8988T (cell line): ENCODE measurements at regions not wholly inside any gene's neighbourhood (a gene's known extent, or its start where the extent isn't known, plus 50 kb on each side); places are given as distances from the start of the nearest gene placed in this dataset.
"Not testable (repeated sequence)": the region's sequence is repeated elsewhere in the genome, so short reads cannot be mapped to it uniquely, and the experiment has no call there.

ENCODE experiments used
- DNase-seq: peaks from one replicate; pipeline ENCODE4 v3.0.0; 2011

DNA sequence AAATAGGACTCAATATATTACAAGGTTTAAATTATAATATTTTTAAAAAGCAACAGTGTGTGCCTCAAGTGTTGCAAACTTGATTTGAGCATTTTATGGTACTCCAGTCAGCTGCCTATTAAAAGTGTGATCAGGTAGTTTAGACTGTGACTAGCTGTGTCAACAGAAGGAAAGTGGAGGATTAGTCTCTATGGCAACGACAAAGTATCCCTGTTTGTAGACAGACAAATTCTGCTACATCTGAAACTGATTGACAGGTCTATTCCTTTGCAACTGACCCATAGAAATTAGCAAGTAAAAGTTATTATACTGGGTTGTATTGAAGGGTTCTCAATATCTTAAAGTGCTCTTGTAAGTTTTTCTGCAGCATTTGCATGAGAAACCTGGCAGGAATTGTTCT, 249.8 kb upstream of the ARRDC3 start:
- no peak for DNase-seq

DNA sequence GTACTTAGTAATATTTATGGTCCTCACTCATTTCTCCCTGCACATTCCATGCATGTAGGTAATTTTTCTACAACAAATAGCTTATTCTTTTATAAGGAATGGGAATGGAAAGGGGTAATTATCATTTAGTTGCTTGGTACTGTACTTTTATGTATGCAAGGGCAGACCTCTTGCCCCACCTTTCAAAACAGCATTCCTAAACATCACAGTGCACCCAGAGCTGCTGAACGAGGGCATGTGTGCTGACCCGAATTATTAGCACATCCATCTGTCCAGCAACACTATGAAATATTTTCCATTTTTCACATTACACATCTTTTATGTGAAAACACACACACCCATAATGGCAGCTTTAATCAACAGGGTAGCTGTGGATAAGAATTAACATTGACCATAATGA, 228.6 kb upstream of the ARRDC3 start:
- DNase-seq: no peak

DNA sequence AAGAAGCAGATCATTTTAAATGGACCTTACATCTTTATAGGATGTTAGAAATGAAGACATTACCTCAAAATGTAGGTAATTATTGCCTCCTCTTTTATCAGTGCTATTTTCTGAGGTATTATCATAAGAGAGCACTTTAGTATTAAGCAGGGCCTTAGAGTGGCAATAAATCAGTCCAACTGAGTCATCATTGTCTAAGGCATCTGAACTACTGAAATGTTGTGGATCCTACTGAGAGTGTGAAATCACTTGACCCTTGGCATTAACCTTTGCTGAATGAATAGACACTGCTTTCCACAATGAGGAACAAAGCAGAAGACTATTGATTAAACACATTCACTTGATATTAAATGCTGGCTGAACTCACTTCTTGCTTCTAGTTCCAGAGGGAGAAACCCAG, 224.6 kb upstream of the ARRDC3 start:
- DNase-seq: no peak

DNA sequence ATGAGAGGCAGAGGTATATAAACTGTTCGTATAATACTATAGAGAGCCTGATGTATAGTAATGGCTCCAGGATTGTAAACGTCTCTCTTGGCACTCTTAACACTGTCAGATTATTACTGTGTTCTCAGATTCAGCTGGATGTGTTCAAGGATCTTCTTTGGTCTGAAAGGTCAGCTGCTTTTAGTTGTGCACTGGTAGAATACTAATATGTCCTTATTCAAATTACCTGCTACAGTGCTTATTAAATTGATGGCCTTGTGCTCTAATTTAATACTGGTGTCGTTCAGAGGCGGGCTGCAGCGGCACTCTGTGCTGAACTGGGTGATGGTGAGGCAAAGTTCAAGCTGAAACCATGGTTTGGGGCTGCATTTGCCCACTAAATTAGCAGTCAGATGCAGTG, 216.7 kb upstream of the ARRDC3 start:
- DNase-seq: no peak

DNA sequence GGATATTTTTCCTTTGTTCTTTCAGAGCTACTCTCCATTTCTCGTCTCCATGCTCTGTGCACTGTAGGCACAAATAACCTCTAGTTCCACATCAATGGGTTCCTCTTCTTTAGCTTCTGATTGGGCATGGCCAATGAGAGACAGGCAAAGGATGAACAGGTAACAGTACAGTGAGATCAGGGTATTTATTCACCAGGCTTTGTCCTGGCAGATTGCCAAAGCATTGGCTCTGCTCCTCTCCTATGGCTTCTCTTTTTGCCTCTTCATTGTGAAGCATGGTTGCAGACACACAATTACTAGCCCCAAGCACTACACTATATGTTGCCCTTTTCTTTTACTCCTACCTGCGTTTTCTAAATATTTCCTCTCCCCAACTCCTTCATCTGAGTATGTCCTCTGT, 215.1 kb upstream of the ARRDC3 start:
- DNase-seq: no peak

DNA sequence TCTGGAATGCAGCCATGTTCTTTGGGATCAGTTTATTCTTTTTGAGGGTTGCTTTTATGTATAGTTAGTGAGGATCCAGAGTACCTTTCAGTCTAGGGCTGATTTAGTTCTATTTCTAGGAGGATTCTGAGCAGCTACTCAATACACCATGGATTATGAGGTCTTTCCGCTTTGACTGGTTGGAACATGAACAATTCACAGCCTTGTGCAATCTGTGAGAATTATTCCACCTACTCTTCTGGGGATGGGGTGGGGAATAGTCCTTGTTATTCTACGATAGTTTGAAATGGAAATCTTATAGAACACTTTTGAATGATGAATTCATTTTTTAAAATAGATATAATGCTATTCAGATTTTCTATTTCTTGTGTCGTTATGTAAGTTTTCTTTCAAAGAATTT, 212.3 kb upstream of the ARRDC3 start:
- DNase-seq: no peak

DNA sequence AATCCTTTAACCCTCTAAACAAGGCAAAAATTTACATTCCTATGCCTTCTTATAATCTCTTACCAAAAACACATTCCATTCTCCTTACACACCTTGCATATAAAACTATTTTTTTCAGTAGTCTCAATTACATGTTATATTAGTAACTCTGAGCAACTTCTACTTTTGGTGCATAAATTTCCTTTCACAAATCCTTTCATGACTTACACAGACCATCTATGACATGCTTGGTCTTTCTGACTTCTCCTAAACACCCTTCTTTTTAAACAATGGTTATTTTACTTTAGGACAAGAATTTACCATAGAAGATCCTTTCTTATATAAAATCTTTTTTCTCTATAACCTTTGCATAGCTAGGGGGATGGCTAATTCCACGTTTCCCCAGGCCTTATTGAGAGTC, 208.0 kb upstream of the ARRDC3 start:
- no peak for DNase-seq

DNA sequence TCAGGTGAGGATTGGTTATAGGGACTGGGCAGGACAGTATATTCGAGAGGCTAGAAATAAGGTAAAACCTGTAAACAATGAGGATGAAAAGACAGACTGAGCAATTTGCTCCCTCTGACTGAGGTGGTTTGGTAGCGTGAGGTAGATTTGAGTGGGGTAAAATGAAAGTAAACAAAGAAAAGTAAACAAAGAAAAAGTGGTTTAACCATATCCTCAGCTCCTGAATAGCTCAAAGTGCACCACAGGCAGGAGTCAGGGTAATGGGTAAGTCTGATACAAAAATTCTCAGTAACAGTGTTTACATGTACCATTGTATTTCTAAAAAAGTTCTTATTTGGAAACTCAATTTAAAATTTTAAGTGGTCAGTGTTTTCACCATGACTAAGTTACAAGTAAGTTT, 203.1 kb upstream of the ARRDC3 start:
- no peak for DNase-seq

DNA sequence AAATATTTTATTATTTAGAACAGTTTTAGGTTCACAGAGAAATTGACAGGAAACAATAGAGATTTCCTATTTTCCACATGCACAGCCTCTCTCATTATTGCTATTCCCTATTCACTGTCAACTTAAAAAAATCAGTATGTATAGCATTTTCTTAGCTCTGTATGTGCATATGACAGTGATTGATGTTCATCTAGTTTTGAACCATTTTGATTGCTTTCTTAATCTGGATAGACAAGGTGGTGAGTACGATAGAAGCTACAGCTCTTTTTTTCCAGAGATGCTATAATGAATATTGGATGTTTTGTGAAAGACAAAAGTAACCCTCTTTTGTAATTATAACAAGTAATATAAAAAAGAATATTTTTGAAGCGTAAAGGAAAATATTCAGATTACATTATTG, 201.2 kb upstream of the ARRDC3 start:
- no peak for DNase-seq

DNA sequence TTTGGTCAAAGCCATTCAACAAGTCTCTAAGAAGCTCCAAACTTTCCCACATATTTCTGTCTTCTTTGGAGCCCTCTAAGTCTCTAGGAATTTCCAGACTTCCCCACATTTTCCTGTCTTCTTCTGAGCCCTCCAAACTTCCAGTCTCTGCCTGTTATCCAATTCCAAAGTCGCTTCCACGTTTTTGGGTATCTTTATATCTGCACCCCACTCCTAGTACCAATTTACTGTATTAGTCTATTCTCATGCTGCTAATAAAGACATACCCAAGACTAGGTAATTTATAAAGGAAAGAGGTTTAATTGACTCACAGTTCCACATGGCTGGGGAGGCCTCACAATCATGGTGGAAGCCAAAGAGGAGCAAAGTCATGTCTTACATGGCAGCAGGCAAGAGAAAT, 182.9 kb upstream of the ARRDC3 start:
- not testable (repeated sequence) for DNase-seq

DNA sequence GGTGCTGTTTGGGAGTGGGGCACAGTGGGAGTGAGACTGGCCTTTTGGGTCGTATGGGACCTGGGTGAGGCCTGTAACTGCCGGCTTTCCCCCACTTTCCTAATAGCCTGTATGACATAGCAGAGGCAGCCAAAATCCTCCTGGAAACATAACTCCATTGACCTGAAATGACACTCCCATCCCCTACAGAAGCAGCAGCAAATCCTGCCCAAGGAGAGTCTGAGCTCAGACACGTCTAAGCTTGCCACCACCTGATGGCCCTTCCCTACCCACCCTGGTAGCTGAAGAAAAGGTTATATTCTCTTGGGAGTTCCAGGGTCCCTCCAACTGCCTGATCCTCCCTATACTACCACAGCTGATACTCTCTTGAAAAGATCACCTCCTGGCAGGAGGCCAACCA, 179.8 kb upstream of the ARRDC3 start:
- no peak for DNase-seq

DNA sequence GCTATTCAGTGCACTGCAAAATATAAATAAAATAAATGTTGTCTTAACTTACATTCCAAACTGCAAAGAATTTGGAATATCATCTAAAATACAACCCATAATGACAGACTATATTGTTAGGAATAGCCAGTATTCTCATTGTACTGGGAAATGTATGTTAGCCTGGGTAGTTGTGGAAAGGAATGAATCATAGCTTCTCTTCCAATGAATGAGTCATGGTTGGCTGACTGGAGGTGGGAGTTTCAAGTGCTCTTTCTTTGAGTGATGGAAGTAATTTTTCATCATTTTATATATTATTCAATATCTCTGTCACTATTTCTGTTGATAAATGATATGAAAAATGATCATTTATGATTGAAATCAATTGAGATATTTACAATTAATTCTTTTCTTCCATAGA, 158.6 kb upstream of the ARRDC3 start:
- no peak for DNase-seq

DNA sequence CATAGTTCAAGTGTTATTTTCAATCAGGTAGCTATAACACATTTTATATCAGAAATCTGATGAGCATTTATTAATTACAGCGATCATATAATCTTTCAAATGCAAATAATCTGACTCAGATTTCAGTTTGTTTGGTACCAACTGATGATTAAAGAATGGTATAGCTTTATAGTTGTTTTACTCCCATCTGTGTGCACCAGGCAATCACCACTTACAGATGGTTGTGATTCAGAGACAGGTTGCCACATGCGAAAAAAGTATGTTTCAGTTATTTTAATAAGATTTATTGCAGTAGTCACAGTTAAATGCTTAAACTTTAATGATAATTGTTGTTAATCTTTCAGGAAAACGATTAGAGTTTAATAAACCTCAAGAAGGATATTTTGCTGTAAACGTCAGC, 155.1 kb upstream of the ARRDC3 start:
- DNase-seq: no peak

DNA sequence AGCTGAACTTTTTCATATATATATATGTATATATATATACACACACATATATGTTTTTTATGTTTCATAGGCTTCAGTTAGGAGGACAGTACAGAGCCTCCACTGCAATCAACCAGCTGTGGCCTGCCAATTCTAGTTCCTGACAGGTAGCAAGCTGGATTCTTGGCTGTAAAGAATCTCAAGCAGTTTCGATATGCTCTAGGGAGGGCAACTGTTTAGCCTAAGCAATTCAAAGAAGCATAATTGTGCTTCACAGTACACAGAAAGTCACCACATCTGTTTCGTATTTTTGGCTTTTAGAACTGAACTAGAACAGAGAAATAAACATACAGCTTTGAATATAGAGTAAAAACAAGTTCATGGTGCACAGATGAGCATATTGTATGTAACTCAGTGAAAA, 152.4 kb upstream of the ARRDC3 start:
- DNase-seq: no peak

DNA sequence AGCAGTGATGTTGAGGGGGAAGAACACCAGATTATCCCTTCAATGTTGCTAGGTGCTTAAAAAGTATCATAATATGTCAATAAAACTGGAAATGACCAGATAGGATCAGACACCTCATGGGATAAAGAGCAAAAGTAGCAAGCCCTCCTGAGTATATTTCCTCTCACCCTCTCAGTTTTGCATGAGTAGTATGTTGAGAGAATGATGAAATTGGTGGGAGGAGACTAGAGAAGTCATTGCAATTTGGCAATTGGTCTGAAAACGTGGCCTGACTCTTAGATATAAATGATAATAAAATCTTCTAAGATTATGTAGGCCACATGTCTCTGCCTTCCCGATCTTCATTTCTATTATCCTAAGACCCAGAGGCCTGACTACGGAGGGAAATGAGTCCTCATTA, 151.2 kb upstream of the ARRDC3 start:
- no peak for DNase-seq

DNA sequence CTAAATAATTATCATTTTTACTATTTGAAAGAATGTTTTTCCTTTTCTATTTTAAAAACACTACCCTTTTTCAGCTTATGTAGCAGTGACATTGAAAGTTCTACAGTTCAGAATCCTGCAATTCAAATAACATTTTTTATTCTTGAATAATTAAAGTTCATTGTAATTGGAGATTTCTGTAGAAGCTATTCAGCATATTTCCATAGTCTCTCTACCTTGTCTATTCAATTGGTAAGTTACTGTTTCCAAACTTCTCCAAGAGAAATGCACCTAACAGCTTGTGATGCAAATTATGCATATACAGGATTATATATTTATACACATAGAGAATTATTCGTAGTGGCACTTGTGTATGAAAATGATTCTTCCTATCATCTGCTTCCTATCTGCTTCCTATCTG, 149.7 kb upstream of the ARRDC3 start:
- DNase-seq: no peak

DNA sequence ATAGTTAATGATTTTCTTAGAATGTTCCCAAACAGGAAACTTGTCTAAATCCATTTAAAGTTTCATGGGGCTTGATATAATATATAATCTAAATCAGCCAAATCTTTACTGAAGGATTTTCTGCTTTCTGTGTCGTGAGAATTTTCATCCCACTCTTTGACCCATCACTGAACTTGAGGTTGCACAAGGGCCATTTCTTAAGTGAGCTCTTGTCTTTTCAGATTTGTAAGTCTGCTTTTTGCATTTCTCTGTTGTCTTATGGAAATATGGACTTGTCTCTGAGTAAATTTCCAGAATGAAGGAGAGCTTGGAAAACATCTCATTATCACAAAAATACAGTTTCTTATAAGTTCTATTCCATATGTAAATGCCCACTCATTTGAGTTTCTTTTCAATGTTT, 149.2 kb upstream of the ARRDC3 start:
- no peak for DNase-seq

DNA sequence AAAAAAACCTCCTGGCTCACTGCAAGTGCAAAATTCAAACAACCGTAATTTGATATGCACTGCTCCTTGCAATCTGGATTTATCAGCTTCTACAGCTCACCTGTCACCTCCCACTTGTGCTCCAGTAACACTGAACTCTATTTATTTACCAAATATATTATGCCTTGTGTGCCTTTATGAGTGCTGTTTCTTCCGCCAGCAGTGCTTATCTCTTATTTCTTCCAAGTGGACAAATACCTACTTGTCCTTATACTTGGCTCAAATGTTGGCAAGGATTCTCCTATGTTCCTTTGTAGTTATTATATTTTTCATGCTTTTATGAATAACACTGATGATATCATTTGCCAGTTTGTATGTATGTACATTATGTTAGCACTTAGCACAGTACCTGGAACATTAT, 145.7 kb upstream of the ARRDC3 start:
- no peak for DNase-seq

DNA sequence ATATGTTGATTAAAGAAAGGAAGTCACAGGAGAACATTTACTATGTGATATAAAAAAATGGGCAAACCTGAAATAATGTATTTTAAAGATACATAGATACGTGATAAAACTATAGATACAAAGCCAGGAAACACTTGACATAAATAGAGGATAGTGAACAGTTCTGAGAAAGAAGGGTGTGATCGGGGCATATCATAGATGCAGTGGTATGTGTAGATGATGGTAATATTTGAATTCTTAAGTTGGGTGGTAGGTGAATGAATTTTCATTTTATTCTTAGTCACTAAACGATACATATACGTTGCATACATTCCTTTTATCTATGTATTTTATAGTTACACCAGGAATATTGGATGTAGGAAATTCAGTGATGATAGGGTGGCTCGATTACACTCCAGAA, 138.7 kb upstream of the ARRDC3 start:
- DNase-seq: no peak

DNA sequence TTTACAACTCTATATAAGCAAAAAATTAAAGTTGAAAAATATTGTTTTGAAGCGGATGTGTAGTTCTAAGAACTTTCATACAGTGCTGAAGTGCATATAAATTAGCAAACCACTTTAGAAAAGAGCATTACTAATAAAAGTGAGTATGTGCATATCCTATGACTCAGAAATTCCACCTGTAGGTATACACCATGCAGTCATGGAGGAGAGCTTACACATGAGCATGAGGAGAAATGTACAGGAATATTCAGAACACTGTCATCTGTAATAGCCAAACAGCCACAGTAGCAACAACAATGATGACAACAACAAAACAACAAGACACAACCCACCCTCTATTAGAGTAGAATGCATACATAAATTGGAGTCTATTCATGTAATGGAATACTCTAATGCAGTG, 138.2 kb upstream of the ARRDC3 start:
- no peak for DNase-seq

DNA sequence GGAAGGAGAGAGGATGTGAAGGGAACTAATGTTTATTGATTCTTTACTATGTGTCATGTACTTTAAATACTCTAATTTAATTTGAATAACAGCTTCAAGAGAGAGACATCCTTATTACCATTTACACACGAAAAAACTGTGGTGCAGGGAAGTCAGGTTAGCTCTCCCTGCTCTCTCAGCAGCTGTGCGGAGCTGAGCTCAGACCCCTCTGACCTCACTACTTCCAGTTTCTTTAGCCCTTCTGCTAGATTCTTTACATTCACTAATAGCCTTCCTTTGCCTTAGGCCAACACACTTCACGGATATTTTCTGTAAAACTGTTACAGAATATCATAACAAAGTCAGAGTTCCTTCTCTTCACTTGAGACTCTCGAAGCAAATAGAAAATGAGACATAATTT, 131.3 kb upstream of the ARRDC3 start:
- no peak for DNase-seq

DNA sequence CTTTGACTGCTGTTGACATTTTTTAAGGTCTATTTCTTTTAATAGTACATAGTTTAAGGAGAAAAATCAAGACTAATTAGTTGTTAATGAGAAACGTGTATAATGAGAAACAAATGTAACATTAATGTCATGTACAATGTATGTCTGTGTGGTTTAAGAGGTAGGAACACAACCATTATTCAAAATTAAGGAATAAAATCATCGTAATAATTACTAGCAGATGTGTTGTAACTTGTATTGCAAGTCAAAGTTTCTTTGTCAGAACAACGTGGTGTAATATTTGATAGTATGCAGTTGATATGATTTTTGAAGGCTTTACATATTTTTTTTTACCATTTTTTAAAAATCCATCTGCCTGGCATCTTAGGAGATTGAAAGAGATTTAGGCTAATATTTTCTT, 120.2 kb upstream of the ARRDC3 start:
- DNase-seq: no peak

DNA sequence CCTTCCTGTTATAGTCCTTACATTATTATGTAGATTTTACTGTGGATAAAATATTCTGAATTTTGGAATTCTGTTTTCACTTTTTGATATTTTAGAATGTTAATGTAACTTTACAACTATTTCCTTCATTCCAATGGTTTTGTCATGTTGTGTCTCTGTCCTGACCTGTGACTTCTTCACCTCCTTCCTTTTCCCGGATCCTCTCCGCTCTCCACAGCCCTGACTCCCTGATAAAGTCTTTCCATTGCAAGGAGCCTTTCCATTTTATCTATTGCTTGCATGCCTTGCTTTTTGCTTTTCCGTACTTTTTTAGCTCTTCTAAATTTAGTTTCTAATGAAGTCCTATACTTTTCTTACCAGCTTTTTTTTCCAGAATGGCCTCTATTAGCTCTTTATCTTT, 117.6 kb upstream of the ARRDC3 start:
- DNase-seq: no peak

DNA sequence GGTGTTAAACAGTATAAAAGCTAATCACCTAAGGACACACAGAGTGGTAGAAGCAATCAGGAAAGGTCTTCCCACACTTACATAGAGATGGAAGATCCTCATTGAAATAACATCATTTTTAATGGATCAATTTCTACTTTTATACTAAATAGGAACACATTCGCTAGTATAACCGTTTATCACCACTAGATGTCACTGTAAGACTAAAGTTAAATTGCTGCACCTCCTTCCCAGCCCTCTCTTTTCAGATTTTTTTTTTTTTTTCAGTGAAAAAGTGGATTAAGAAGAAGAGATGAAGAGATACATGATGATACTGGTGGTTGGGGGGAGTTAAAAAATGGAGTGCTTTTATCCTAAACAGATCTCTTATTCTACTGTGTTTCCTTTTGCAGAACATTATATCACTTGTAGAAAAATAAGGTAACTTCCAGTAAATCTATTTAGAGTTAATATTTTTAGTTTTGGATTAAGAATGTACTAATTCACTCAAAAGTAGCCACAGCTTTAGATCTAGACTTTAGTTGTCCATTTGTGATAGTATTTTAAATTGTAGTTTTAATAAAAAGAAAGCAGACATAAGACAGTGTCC, 116.9 kb upstream of the ARRDC3 start:
- DNase-seq: no peak

DNA sequence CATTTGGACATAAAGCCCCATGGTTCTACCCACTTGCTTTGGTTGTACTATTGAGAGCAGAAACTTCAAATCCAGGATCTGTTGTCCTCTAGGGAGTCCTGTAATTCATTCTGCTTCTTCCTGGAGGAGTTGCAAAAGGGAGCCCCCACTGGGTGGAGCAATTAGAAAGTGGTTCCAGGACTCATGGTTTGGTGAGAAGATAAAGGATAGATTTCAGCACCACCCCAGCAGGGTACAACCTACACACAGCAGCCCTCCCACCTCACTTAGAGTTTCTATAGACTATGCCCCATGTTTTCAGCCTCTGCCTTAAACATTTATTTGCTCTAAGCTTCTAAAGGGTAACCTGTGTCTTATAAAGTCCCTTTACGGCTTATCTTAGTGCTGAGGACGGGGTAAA, 112.6 kb upstream of the ARRDC3 start:
- no peak for DNase-seq

DNA sequence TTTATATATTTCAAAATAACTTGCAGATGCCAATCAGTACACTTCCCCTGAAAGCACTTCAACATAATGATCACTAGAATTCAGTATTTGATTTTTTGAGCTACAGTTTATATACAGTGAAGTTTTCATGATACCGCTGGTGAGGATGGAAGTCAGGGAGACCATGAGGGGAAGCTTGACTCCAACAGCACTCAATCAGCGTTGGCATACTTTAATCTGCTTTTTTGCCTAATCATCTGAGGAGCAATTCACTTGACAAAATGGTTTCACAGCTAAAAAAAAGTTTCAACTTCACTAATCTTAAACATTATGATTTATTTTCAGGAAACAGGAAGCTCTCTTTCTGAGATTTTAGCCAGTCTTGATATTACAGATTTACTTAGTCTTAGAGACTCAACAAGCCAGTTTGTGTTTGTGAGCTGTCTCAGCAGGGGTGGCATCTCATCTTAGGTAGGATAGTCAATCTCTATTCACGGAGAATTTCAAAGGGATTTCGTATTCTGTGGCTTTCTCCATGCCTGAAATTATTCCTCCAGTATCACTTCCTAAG, 111.4 kb upstream of the ARRDC3 start:
- DNase-seq: no peak
